ENCODE measurements at regions not wholly inside any gene's neighbourhood (a gene's known extent, or its start where the extent isn't known, plus 50 kb on each side); places are given as distances from the start of the nearest gene placed in this dataset.

DNA sequence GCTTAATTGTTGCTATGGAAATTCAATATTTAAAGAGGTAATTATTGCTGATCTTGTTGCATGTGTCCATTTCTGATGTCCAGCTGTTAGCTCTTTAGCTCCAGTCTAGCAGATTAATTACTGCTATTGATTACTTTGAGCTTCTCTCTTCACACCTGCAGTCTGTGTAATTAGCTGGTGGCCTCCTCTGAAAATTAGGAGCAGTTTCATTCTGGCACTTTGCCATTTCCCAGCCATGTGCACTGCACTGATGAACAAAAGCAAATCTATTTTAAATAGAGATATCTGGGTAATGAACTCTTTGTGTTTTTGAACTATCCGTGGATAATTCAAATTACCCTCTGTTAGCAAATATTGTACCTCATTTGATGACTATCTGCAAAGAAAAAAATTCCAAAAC, 275.9 kb downstream of the RNF144B start:
- DNase-seq (ENCODE audit: low spot score): no peak
- Histone ChIP-seq H3K4me3 (ENCODE audit: severe bottlenecking) (no peak overlapping the region), H3K27ac (ENCODE audit: poor library complexity, severe bottlenecking) (no peak overlapping the region), H3K4me1 (ENCODE audit: insufficient read depth, poor library complexity, severe bottlenecking) (no peaks in the 10 kb centered on the region), H3K27me3 (ENCODE audit: insufficient read depth, poor library complexity, severe bottlenecking) (no peaks in the 10 kb centered on the region), H3K9me3 (ENCODE audit: severe bottlenecking) (no peaks in the 10 kb centered on the region), H3K36me3 (ENCODE audit: low read depth) (no peaks in the 10 kb centered on the region)
- no peak for ATAC-seq (ENCODE audit: low read depth)
- TF ChIP-seq, protein P1, sequence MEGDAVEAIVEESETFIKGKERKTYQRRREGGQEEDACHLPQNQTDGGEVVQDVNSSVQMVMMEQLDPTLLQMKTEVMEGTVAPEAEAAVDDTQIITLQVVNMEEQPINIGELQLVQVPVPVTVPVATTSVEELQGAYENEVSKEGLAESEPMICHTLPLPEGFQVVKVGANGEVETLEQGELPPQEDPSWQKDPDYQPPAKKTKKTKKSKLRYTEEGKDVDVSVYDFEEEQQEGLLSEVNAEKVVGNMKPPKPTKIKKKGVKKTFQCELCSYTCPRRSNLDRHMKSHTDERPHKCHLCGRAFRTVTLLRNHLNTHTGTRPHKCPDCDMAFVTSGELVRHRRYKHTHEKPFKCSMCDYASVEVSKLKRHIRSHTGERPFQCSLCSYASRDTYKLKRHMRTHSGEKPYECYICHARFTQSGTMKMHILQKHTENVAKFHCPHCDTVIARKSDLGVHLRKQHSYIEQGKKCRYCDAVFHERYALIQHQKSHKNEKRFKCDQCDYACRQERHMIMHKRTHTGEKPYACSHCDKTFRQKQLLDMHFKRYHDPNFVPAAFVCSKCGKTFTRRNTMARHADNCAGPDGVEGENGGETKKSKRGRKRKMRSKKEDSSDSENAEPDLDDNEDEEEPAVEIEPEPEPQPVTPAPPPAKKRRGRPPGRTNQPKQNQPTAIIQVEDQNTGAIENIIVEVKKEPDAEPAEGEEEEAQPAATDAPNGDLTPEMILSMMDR (IDR thresholded peaks at IDR 0.05; ENCODE audit: poor library complexity, severe bottlenecking): no peak

- TF ChIP-seq, protein P1 (IDR thresholded peaks at IDR 0.05; ENCODE audit: poor library complexity, severe bottlenecking): no peak
- no peak for DNase-seq (ENCODE audit: low spot score)
- H3K36me3 ChIP-seq (ENCODE audit: low read depth): no peaks in the 10 kb centered on the region
- H3K27ac ChIP-seq (ENCODE audit: poor library complexity, severe bottlenecking): no peak overlapping the region
- H3K27me3 ChIP-seq (ENCODE audit: insufficient read depth, poor library complexity, severe bottlenecking): no peaks in the 10 kb centered on the region
- no peaks in the 10 kb centered on the region for H3K4me1 ChIP-seq (ENCODE audit: insufficient read depth, poor library complexity, severe bottlenecking)
- no peaks in the 10 kb centered on the region for H3K9me3 ChIP-seq (ENCODE audit: severe bottlenecking)
- H3K4me3 ChIP-seq (ENCODE audit: severe bottlenecking): no peak overlapping the region
- no peak for ATAC-seq (ENCODE audit: low read depth)
These were observed 277.3 kb downstream of the RNF144B start for GRCh38 chr6:18664401-18664800.

- TF ChIP-seq, protein P1 (IDR thresholded peaks at IDR 0.05; ENCODE audit: poor library complexity, severe bottlenecking): no peak
- no peak overlapping the region for H3K27ac ChIP-seq (ENCODE audit: poor library complexity, severe bottlenecking)
These were observed 280.5 kb downstream of the RNF144B start for GRCh38 chr6:18667612-18668011.

GRCh38 chr6:18668994-18669393, 281.8 kb downstream of the RNF144B start:
- TF ChIP-seq, protein P1 (IDR thresholded peaks at IDR 0.05; ENCODE audit: poor library complexity, severe bottlenecking): no peak
- H3K4me3 ChIP-seq (ENCODE audit: severe bottlenecking): no peak overlapping the region
- ATAC-seq (ENCODE audit: low read depth): no peak

More at GRCh38 chr6:18667612-18668011, 280.5 kb downstream of the RNF144B start:
- no peak overlapping the region for H3K4me3 ChIP-seq (ENCODE audit: severe bottlenecking)
- no peaks in the 10 kb centered on the region for H3K4me1 ChIP-seq (ENCODE audit: insufficient read depth, poor library complexity, severe bottlenecking)
- H3K27me3 ChIP-seq (ENCODE audit: insufficient read depth, poor library complexity, severe bottlenecking): no peaks in the 10 kb centered on the region
- no peak for ATAC-seq (ENCODE audit: low read depth)
- no peak for DNase-seq (ENCODE audit: low spot score)
- no peaks in the 10 kb centered on the region for H3K36me3 ChIP-seq (ENCODE audit: low read depth)
- H3K9me3 ChIP-seq (ENCODE audit: severe bottlenecking): no peaks in the 10 kb centered on the region

DNA sequence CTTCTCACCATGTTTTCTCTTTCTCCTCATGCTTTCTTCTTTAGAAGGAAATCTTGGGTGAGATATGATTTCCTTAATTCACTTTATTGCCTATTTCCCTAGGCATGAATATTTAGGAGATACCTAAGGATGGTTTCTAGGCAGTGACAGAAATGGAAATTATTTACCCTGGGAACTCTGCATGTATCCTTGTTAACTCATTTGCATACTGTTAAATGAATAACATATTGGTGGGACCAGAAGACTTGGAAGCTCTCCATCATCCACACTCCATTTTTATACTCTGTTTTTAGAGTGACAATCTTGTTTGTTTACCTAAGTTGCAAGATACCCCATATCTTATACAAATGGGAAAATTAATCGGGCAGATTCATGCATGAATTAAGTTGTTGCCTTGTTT, 285.7 kb downstream of the RNF144B start:
- no peak for DNase-seq (ENCODE audit: low spot score)
- H3K27me3 ChIP-seq (ENCODE audit: insufficient read depth, poor library complexity, severe bottlenecking): no peaks in the 10 kb centered on the region
- no peak for ATAC-seq (ENCODE audit: low read depth)
- H3K4me3 ChIP-seq (ENCODE audit: severe bottlenecking): no peak overlapping the region
- H3K36me3 ChIP-seq (ENCODE audit: low read depth): no peaks in the 10 kb centered on the region
- H3K27ac ChIP-seq (ENCODE audit: poor library complexity, severe bottlenecking): no peak overlapping the region
- H3K4me1 ChIP-seq (ENCODE audit: insufficient read depth, poor library complexity, severe bottlenecking): no peaks in the 10 kb centered on the region
- no peaks in the 10 kb centered on the region for H3K9me3 ChIP-seq (ENCODE audit: severe bottlenecking)
- TF ChIP-seq, protein P1 (IDR thresholded peaks at IDR 0.05; ENCODE audit: poor library complexity, severe bottlenecking): no peak

More at GRCh38 chr6:18668994-18669393, 281.8 kb downstream of the RNF144B start:
- Histone ChIP-seq H3K9me3 (ENCODE audit: severe bottlenecking) (no peaks in the 10 kb centered on the region), H3K27me3 (ENCODE audit: insufficient read depth, poor library complexity, severe bottlenecking) (no peaks in the 10 kb centered on the region), H3K36me3 (ENCODE audit: low read depth) (no peaks in the 10 kb centered on the region), H3K27ac (ENCODE audit: poor library complexity, severe bottlenecking) (no peak overlapping the region), H3K4me1 (ENCODE audit: insufficient read depth, poor library complexity, severe bottlenecking) (no peaks in the 10 kb centered on the region)
- DNase-seq (ENCODE audit: low spot score): no peak

Measured in RWPE2 (cell line).